ENCODE measurements at regions not wholly inside any gene's neighbourhood (a gene's known extent, or its start where the extent isn't known, plus 50 kb on each side); places are given as distances from the start of the nearest gene placed in this dataset.

DNA sequence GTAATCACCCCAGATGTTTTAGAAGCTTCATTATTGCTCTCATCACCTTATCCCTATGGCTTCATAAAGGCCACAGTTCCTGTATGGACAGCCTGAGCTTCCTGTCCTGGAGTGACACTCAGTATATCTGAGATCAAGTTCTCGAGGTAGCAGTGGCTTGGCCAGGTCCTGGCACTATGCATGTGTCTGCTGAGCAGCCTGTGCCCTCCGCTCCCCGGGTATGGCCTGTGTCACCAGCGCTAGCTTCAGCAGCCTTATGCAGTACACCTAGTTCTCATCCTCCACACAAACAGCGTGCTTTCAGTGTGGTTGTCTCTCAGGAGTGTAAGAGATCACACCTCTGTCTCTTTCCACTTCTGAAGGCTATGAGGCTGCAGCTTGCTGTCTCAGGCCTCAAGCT lies 514.7 kb downstream of the DIRAS2 start:
- TF ChIP-seq, protein P1, sequence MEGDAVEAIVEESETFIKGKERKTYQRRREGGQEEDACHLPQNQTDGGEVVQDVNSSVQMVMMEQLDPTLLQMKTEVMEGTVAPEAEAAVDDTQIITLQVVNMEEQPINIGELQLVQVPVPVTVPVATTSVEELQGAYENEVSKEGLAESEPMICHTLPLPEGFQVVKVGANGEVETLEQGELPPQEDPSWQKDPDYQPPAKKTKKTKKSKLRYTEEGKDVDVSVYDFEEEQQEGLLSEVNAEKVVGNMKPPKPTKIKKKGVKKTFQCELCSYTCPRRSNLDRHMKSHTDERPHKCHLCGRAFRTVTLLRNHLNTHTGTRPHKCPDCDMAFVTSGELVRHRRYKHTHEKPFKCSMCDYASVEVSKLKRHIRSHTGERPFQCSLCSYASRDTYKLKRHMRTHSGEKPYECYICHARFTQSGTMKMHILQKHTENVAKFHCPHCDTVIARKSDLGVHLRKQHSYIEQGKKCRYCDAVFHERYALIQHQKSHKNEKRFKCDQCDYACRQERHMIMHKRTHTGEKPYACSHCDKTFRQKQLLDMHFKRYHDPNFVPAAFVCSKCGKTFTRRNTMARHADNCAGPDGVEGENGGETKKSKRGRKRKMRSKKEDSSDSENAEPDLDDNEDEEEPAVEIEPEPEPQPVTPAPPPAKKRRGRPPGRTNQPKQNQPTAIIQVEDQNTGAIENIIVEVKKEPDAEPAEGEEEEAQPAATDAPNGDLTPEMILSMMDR (conservative IDR thresholded peaks at IDR 0.05; ENCODE audit: low read length) = no peak
- no peak for TF ChIP-seq EZH2phosphoT487 (IDR thresholded peaks at IDR 0.05; ENCODE audit: borderline replicate concordance, low read depth, low read length)

Data from OCI-LY7 (cell line).